ENCODE measurements at regions not wholly inside any gene's neighbourhood (a gene's known extent, or its start where the extent isn't known, plus 50 kb on each side); places are given as distances from the start of the nearest gene placed in this dataset.
"Not testable (repeated sequence)": the region's sequence is repeated elsewhere in the genome, so short reads cannot be mapped to it uniquely, and the experiment has no call there.

- intact Hi-C loops (cut with micrococcal nuclease): no loop called here
- Mint-ChIP-seq H3K27ac (no peak overlapping the region), H3K4me3 (no peak overlapping the region), H3K36me3 (ENCODE audit: low read depth) (no peaks in the 10 kb centered on the region), H3K9me3 (no peaks in the 10 kb centered on the region), H3K4me1 (ENCODE audit: low read depth) (no peaks in the 10 kb centered on the region), H3K27me3 (ENCODE audit: insufficient read depth) (no peaks in the 10 kb centered on the region)
- DNase-seq (ENCODE audit: low spot score): no peak
These were observed 604.9 kb upstream of the NRP1 start for GRCh38 chr10:33939410-33939809.

- Mint-ChIP-seq H3K9me3 (no peaks in the 10 kb centered on the region), H3K36me3 (ENCODE audit: low read depth) (no peaks in the 10 kb centered on the region), H3K4me3 (no peak overlapping the region), H3K27ac (no peak overlapping the region), H3K27me3 (ENCODE audit: insufficient read depth) (no peaks in the 10 kb centered on the region), H3K4me1 (ENCODE audit: low read depth) (no peaks in the 10 kb centered on the region)
- intact Hi-C loops (cut with micrococcal nuclease): no loop called here
- no peak for DNase-seq (ENCODE audit: low spot score)
These were observed 603.5 kb upstream of the NRP1 start for GRCh38 chr10:33938001-33938400.

GRCh38 chr10:33937036-33937730 lies 602.7 kb upstream of the NRP1 start:
- Mint-ChIP-seq H3K27ac (no peak overlapping the region), H3K4me1 (ENCODE audit: low read depth) (no peaks in the 10 kb centered on the region), H3K36me3 (ENCODE audit: low read depth) (no peaks in the 10 kb centered on the region), H3K9me3 (no peaks in the 10 kb centered on the region), H3K4me3 (no peak overlapping the region), H3K27me3 (ENCODE audit: insufficient read depth) (no peaks in the 10 kb centered on the region)
- intact Hi-C loops (cut with micrococcal nuclease): no loop called here
- no peak for DNase-seq (ENCODE audit: low spot score)

DNA sequence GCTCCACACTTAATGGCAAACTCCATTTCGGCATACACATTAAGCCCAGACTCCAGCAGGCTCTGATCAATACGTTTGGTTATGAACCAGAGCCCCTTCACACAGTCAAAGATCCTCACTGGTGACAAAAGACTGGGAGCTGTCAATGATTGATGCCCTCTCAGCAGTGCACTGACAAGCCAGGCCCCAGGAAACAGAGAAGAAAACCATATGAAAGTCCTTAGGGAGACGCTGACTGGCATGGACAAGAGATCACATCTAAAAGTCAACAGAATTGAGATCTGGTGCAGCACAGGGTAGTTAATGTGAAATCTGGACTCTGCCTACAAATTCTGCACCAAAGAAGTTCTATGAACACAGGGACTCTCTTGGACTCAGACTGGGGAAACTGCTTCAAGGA lies 600.9 kb upstream of the NRP1 start:
- no peaks in the 10 kb centered on the region for H3K36me3 Mint-ChIP-seq (ENCODE audit: low read depth)
- H3K4me1 Mint-ChIP-seq (ENCODE audit: low read depth): no peaks in the 10 kb centered on the region
- H3K27ac Mint-ChIP-seq: no peak overlapping the region
- intact Hi-C loops (cut with micrococcal nuclease): no loop called here
- H3K9me3 Mint-ChIP-seq: no peaks in the 10 kb centered on the region
- no peak overlapping the region for H3K4me3 Mint-ChIP-seq
- DNase-seq (ENCODE audit: low spot score): no peak
- no peaks in the 10 kb centered on the region for H3K27me3 Mint-ChIP-seq (ENCODE audit: insufficient read depth)

GRCh38 chr10:33930079-33930478 lies 595.6 kb upstream of the NRP1 start:
- intact Hi-C loops (cut with micrococcal nuclease): no loop called here
- no peaks in the 10 kb centered on the region for H3K9me3 Mint-ChIP-seq
- no peaks in the 10 kb centered on the region for H3K4me1 Mint-ChIP-seq (ENCODE audit: low read depth)
- H3K27me3 Mint-ChIP-seq (ENCODE audit: insufficient read depth): no peaks in the 10 kb centered on the region
- no peak for DNase-seq (ENCODE audit: low spot score)
- H3K27ac Mint-ChIP-seq: no peak overlapping the region
- no peaks in the 10 kb centered on the region for H3K36me3 Mint-ChIP-seq (ENCODE audit: low read depth)
- no peak overlapping the region for H3K4me3 Mint-ChIP-seq

GRCh38 chr10:33927347-33927746 lies 592.9 kb upstream of the NRP1 start:
- no peak for DNase-seq (ENCODE audit: low spot score)
- no peak overlapping the region for H3K4me3 Mint-ChIP-seq
- H3K27me3 Mint-ChIP-seq (ENCODE audit: insufficient read depth): no peaks in the 10 kb centered on the region
- no peaks in the 10 kb centered on the region for H3K9me3 Mint-ChIP-seq
- H3K27ac Mint-ChIP-seq: no peak overlapping the region
- H3K36me3 Mint-ChIP-seq (ENCODE audit: low read depth): no peaks in the 10 kb centered on the region
- intact Hi-C loops (cut with micrococcal nuclease): no loop called here
- no peaks in the 10 kb centered on the region for H3K4me1 Mint-ChIP-seq (ENCODE audit: low read depth)

- intact Hi-C loops (cut with micrococcal nuclease): no loop called here
These were observed 587.6 kb upstream of the NRP1 start for GRCh38 chr10:33921970-33922605.

GRCh38 chr10:33920351-33920750 lies 585.9 kb upstream of the NRP1 start:
- no peak for DNase-seq (ENCODE audit: low spot score)
- Mint-ChIP-seq H3K27me3 (ENCODE audit: insufficient read depth) (no peaks in the 10 kb centered on the region), H3K9me3 (no peaks in the 10 kb centered on the region), H3K36me3 (ENCODE audit: low read depth) (no peaks in the 10 kb centered on the region), H3K4me3 (no peak overlapping the region), H3K27ac (no peak overlapping the region), H3K4me1 (ENCODE audit: low read depth) (no peaks in the 10 kb centered on the region)
- intact Hi-C loops (cut with micrococcal nuclease): no loop called here

More at GRCh38 chr10:33921970-33922605, 587.6 kb upstream of the NRP1 start:
- Mint-ChIP-seq H3K9me3 (no peaks in the 10 kb centered on the region), H3K4me1 (ENCODE audit: low read depth) (no peaks in the 10 kb centered on the region), H3K27me3 (ENCODE audit: insufficient read depth) (no peaks in the 10 kb centered on the region), H3K36me3 (ENCODE audit: low read depth) (no peaks in the 10 kb centered on the region), H3K4me3 (no peak overlapping the region), H3K27ac (no peak overlapping the region)
- DNase-seq (ENCODE audit: low spot score): no peak

DNA sequence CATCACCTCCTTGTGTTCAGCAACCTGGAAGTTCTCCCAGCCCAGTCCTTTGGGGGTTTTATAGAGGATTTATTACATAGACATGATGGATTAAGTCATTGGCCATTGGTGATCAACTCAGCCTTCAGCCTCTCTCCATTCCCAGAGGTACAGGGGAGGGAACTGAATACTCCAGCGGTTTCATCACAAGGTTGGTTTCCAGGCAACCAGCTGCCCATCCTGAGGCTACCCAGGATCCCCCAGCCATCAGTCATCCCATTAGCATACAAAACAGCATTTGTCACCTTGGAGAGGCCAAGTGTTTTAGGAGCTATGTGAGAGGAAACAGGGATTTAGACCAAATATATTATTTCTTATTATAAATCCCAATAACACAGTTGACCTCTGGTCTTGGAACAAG lies 584.8 kb upstream of the NRP1 start:
- Mint-ChIP-seq H3K4me1 (ENCODE audit: low read depth) (no peaks in the 10 kb centered on the region), H3K36me3 (ENCODE audit: low read depth) (no peaks in the 10 kb centered on the region), H3K4me3 (no peak overlapping the region), H3K9me3 (no peaks in the 10 kb centered on the region), H3K27ac (no peak overlapping the region), H3K27me3 (ENCODE audit: insufficient read depth) (no peaks in the 10 kb centered on the region)
- no peak for DNase-seq (ENCODE audit: low spot score)
- intact Hi-C loops (cut with micrococcal nuclease): no loop called here

DNA sequence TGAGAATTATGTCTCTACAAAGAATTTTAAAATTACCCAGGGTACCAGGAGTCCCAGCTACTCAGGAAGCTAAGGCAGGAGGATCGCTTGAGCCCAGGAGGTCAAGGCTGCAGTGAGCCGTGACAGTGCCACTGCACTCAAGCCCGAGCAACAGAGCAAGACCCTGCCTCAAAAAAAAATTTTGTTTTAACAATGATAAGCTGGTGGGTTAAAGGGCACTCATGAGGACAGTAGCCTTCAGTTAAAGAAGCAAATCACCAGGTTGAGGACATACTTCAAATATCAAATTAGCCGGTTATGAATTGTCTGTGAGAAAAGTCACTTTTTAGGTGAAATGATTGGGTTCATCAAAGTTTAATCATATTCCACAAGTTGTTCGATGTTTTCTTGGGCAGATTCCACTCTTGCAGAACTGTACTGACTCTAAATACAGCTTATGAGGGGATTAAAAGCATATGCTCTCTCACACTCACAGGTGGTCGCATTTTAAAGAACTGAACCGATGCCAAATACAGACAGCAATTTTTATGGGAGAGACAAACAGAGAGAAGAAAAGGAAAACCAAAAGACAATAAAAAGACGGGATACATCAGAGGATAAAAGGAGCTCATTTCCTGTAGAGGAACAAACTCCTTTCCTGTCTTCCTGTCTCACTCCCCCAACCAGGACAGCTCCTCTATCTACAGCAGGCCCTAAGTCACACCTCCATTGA lies 582.8 kb upstream of the NRP1 start:
- intact Hi-C loops (cut with micrococcal nuclease): no loop called here

DNA sequence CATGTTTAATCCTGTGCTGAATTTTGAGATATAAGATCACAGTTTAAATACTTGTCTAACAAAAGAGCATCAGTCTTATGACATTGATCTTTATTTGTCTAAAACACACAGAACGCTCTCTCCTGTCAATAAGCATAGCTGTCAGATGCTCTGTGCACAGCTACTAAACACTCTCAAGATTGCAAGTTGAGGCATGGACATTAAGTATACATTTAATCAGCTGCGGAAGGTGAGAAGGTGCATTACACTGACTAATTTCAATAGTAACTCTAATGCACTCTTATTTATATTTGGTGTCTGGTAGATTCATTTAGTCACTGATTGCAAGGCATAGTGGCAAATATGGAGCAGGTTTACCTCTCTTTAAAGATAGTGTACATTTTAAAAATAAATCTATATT lies 580.3 kb upstream of the NRP1 start:
- H3K27ac Mint-ChIP-seq: no peak overlapping the region
- H3K4me3 Mint-ChIP-seq: no peak overlapping the region
- H3K9me3 Mint-ChIP-seq: no peaks in the 10 kb centered on the region
- H3K27me3 Mint-ChIP-seq (ENCODE audit: insufficient read depth): no peaks in the 10 kb centered on the region
- DNase-seq (ENCODE audit: low spot score): no peak
- intact Hi-C loops (cut with micrococcal nuclease): no loop called here
- no peaks in the 10 kb centered on the region for H3K36me3 Mint-ChIP-seq (ENCODE audit: low read depth)
- H3K4me1 Mint-ChIP-seq (ENCODE audit: low read depth): no peaks in the 10 kb centered on the region

More for the DNA sequence above, 582.8 kb upstream of the NRP1 start:
- Mint-ChIP-seq H3K9me3 (no peaks in the 10 kb centered on the region), H3K36me3 (ENCODE audit: low read depth) (no peaks in the 10 kb centered on the region), H3K4me3 (no peak overlapping the region), H3K27ac (no peak overlapping the region), H3K4me1 (ENCODE audit: low read depth) (no peaks in the 10 kb centered on the region), H3K27me3 (ENCODE audit: insufficient read depth) (no peaks in the 10 kb centered on the region)
- no peak for DNase-seq (ENCODE audit: low spot score)

DNA sequence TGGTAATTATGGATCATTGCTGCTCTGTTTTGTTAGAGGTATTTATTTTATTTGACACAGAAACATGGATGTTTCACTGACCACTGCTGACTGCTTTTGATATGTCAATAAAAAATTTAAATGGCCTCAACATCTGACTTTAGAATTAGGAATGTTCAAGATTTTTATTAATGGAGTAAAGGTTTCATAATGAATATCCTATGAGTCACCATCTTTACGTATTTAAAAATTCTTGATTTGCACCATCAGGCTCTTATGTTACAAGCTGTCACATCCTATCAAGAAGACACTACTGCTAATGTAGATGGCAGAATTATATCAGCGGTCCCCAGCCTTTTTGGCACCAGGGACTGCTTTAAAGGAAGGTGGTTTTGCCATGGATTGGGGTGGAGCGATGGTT lies 578.7 kb upstream of the NRP1 start:
- Mint-ChIP-seq H3K4me1 (ENCODE audit: low read depth) (no peaks in the 10 kb centered on the region), H3K4me3 (no peak overlapping the region), H3K27ac (no peak overlapping the region), H3K36me3 (ENCODE audit: low read depth) (no peaks in the 10 kb centered on the region), H3K27me3 (ENCODE audit: insufficient read depth) (no peaks in the 10 kb centered on the region), H3K9me3 (no peaks in the 10 kb centered on the region)
- intact Hi-C loops (cut with micrococcal nuclease): no loop called here
- no peak for DNase-seq (ENCODE audit: low spot score)

DNA sequence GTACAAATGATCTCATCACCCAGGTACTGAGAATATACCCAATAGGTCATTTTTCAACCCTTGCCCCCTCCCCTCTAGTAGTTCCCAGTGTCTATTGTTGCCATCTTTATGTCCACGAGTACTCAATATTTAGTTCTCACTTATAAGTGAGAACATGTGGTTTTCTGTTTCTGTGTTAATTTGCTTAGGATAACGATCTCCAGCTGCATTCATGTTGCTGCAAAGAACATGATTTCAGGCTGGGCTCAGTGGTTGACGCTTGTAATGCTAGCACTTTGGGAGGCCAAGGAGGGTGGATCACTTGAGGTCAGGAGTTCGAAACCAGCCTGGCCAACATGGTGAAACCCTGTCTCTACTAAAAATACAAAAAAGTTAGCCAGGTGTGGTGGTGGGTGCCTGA lies 575.0 kb upstream of the NRP1 start:
- H3K4me3 Mint-ChIP-seq; intact Hi-C loops (cut with micrococcal nuclease): not testable (repeated sequence)

More for the DNA sequence above, 575.0 kb upstream of the NRP1 start:
- H3K27me3 Mint-ChIP-seq (ENCODE audit: insufficient read depth); H3K36me3 Mint-ChIP-seq (ENCODE audit: low read depth); H3K4me1 Mint-ChIP-seq (ENCODE audit: low read depth); H3K27ac Mint-ChIP-seq; H3K9me3 Mint-ChIP-seq; DNase-seq (ENCODE audit: low spot score): not testable (repeated sequence)

Data from activated T-helper 1 cell treated with anti-CD3 and anti-CD28 coated beads, Interleukin-12 subunit alpha, Interleukin-12 subunit beta, Interleukin-2, Interleukin-4 antibody, amounts not matched to agents 30 ng/mL and 10 ng/mL and 1 ng/mL, durations not matched to agents 14 hours and 24 hours and 36 hours (primary cell).